ENCODE measurements at regions not wholly inside any gene's neighbourhood (a gene's known extent, or its start where the extent isn't known, plus 50 kb on each side); places are given as distances from the start of the nearest gene placed in this dataset.
"Not testable (repeated sequence)": the region's sequence is repeated elsewhere in the genome, so short reads cannot be mapped to it uniquely, and the experiment has no call there.

DNA sequence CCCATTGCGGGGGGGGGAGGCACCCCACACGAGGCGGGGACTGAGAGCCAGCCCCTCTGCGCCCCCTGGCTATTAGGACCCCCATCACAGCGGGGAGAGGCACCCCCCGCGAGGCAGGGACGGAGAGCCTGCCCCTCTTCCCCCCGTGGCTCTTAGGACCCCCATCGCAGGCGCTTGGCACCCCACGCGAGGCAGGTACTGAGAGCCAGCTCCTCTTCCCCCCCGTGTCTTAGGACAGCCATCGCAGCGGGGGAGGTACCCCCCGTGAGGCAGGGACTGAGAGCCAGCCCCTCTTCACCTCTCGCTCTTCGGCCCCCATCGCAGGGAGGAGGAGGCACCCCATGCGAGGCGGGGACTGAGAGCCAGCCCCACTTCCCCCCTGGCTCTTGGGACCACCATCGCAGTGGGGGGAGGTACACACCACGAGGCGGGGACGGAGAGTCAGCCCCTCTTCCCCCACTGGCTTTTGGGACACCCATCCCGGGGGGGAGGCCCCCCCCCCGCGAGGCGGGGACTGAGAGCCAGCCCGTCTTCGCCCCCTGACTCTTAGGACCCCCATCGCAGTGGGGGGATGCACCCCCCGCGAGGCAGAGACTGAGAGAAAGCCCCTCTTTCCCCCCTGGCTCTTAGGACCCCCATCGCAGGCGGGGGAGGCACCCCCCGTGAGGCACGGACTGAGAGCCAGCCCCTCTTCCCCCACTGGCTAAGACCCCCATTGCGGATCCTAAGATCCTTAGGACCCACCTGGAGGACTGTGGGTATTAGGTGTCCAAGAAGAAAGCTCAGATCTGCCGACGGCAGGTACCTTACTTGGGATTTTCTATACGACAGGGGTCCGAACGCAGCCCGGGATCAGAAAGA lies 198.6 kb upstream of the PZP start:
- TF ChIP-seq, protein P1, sequence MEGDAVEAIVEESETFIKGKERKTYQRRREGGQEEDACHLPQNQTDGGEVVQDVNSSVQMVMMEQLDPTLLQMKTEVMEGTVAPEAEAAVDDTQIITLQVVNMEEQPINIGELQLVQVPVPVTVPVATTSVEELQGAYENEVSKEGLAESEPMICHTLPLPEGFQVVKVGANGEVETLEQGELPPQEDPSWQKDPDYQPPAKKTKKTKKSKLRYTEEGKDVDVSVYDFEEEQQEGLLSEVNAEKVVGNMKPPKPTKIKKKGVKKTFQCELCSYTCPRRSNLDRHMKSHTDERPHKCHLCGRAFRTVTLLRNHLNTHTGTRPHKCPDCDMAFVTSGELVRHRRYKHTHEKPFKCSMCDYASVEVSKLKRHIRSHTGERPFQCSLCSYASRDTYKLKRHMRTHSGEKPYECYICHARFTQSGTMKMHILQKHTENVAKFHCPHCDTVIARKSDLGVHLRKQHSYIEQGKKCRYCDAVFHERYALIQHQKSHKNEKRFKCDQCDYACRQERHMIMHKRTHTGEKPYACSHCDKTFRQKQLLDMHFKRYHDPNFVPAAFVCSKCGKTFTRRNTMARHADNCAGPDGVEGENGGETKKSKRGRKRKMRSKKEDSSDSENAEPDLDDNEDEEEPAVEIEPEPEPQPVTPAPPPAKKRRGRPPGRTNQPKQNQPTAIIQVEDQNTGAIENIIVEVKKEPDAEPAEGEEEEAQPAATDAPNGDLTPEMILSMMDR (IDR thresholded peaks at IDR 0.05; ENCODE audit: borderline replicate concordance, control extremely low read depth, extremely low read depth, insufficient read depth, missing control alignments): no peak
- DNase-seq (ENCODE audit: low spot score): no peak
- in situ Hi-C loops (cut with MboI; ENCODE audit: low sequenced_read_pairs, unreplicated experiment): no loop called here

DNA sequence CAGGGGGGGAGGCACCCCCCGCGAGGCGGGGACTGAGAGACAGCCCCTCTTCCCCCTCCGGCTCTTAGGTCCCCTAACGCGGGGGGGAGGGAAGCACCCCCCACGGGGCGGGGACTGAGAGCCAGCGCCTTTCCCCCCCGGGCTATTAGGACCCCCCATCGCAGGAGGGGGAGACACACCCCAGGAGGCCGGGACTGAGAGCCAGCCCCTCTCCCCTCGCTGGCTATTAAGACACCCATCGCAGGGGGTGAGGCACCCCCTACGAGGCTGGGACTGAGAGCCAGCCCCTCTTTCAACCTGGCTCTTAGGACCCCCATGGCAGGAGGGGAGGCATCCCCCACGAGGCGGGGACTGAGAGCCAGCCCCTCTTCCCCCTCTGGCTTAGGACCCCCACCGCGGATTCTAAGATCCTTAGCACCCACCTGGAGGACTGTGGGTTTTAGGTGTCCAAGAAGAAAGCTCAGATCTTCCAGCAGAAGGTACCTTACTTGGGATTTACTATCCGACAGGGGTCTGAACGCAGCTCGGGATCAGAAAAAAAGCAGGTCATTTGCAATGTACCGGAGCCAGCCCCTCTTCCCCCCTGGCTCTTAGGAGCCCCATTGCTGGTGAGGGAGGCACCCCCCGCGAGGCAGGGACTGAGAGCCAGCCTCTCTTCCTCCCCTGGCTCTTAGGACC lies 197.8 kb upstream of the PZP start:
- in situ Hi-C loops (cut with MboI; ENCODE audit: low sequenced_read_pairs, unreplicated experiment): no loop called here
- TF ChIP-seq, protein P1 (IDR thresholded peaks at IDR 0.05; ENCODE audit: borderline replicate concordance, control extremely low read depth, extremely low read depth, insufficient read depth, missing control alignments): no peak
- DNase-seq (ENCODE audit: low spot score): no peak

DNA sequence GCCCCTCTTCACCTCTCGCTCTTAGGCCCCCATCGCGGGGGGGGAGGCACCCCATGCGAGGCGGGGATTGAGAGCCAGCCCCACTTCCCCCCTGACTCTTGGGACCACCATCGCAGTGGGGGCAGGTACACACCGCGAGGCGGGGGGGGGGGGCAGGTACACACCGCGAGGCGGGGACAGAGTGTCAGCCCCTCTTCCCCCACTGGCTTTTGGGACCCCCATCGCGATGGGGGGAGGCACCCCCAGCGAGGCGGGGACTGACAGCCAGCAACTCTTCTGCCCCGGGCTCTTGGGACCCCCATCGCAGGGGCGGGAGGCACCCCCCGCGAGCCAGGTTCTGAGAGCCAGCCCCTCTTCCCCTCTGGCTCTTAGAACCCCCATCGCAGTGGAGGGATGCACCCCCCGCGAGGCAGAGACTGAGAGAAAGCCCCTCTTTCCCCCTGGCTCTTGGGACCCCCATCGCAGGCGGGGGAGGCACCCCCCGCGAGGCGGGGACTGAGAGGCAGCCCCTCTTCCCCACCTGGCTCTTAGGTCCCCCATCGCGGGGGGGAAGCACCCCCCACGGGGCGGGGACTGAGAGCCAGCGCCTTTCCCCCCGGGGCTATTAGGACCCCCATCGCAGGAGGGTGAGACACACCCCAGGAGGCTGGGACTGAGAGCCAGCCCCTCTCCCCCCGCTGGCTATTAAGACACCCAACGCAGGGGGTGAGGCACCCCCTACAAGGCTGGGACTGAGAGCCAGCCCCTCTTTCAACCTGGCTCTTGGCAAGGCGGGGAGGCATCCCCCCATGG lies 196.5 kb upstream of the PZP start:
- peak; percentile 50 for DNase-seq (ENCODE audit: low spot score)
- TF ChIP-seq, protein P1 (IDR thresholded peaks at IDR 0.05; ENCODE audit: borderline replicate concordance, control extremely low read depth, extremely low read depth, insufficient read depth, missing control alignments): no peak
- in situ Hi-C loops (cut with MboI; ENCODE audit: low sequenced_read_pairs, unreplicated experiment): no loop called here

DNA sequence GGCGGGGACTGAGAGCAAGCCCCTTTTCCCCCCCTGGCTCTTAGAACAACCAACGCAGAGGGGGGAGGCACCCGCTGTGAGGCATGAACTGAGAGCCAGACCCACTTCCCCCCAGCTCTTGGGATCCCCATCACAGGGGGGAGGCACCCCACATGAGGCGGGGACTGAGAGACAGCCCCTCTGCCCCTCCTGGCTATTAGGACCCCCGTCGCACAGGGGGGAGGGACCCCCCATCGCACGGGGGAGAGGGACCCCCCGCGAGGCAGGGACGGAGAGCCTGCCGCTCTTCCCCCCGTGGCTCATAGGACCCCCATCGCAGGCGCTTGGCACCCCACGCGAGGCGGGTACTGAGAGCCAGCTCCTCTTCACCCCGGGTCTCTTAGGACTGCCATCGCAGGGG lies 195.8 kb upstream of the PZP start:
- no peak for DNase-seq (ENCODE audit: low spot score)
- in situ Hi-C loops (cut with MboI; ENCODE audit: low sequenced_read_pairs, unreplicated experiment): no loop called here
- TF ChIP-seq, protein P1 (IDR thresholded peaks at IDR 0.05; ENCODE audit: borderline replicate concordance, control extremely low read depth, extremely low read depth, insufficient read depth, missing control alignments): no peak

DNA sequence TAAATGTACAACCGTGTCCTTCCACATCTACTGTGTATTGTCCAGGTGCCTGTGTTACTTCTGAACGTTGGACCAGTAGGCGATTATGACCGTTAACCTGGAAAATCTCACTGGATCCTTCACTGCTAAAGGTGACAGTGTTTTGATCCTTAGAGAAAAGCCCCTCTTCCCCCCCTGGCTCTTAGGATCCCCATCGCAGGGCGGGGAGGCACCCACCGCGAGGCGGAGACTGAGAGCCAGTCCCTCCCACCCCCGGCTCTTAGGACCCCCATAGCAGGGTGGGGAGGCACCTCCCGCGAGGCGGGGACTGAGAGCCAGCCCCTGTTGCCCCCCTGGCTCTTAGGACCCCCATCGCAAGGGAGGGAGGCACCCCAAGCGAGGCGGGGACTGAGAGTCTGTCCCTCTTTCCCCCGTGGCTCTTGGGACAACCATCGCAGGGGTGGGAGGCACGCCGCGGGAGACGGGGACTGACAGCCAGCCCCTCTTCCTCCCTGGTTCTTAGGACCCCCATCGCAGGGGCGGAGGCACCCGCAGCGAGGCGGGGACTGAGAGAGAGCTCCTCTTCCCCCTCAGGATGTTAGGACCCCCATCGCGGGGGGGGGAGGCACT lies 194.3 kb upstream of the PZP start:
- DNase-seq (ENCODE audit: low spot score); in situ Hi-C loops (cut with MboI; ENCODE audit: low sequenced_read_pairs, unreplicated experiment): not testable (repeated sequence)

DNA sequence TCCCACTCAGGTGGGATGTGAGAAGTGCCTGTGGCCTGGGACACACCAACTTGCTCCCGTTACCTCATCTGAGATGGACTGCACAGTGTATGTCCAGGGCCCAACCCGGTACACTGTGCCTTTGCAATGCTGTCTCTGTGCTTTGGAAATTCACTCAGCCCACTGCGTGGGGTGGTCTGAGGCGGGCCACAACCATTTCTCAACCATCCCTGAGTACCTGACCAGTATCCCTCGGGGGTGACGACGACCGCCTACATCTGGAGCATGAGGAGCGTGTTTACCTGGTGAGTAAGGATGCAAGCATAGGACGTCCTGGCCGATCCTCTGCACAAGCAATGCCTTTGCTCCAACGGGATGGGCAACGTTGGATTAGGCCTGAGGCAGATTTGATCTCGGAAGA lies 188.2 kb upstream of the PZP start:
- in situ Hi-C loops (cut with MboI; ENCODE audit: low sequenced_read_pairs, unreplicated experiment); DNase-seq (ENCODE audit: low spot score): not testable (repeated sequence)

DNA sequence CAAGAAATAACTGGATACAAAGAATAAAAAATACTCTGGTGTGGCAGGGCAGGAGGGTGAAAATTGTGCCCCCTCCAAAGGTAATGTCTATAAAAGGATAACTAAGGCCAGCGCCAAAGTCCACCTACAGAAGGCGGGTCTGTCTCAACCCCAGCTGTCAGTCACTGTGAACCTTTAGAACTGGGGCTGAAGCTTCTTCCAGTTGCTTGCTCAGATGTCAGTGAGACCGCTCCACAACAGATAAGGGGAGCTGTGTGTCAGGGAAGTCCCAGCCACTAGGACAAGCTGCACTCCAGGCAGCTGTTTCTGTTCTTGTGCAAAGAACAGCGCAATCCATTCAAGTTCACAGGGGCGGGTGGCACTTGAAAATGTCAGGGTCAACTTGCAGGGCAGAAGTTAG lies 187.0 kb upstream of the PZP start:
- DNase-seq (ENCODE audit: low spot score); in situ Hi-C loops (cut with MboI; ENCODE audit: low sequenced_read_pairs, unreplicated experiment): not testable (repeated sequence)
